ENCODE measurements at regions not wholly inside any gene's neighbourhood (a gene's known extent, or its start where the extent isn't known, plus 50 kb on each side); places are given as distances from the start of the nearest gene placed in this dataset.
"Not testable (repeated sequence)": the region's sequence is repeated elsewhere in the genome, so short reads cannot be mapped to it uniquely, and the experiment has no call there.

- Mint-ChIP-seq H3K9me3 (peaks cover 0 to 11% (median 7%) of the 10 kb centered on the region in 7 donors), H3K27ac (no peak overlapping the region), H3K4me3 (no peak overlapping the region), H3K36me3 (no peaks in the 10 kb centered on the region), H3K27me3 (no peaks in the 10 kb centered on the region), H3K4me1 (peaks cover 18 to 27% (median 24%) of the 10 kb centered on the region in 3 donors)
- DNase-seq (no peak), ATAC-seq (ENCODE audit: low read depth in 2 of 2) (no peak)
These were observed 72.8 kb downstream of the XCL2 start for GRCh38 chr1:168470901-168471431.

DNA sequence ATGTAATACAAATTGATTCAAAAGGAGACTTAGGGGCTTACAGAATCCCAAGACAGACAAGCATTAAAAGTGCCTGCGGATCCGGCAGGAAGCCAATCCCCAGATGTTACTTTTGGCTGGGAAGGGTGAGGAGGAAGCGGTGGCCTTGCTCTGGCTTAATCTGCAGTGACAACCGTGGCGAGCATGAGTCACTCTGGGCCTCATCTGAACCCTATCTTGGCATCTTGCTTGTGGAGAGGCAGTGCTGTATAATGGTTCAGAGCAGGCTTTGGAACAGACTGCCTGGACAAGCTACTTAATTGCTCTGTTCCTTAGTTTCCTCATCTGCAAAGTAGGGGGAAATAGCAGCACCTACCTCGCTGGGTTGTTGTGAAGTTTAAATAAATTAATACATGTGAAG is 74.1 kb downstream of the XCL2 start:
- no peak for ATAC-seq (ENCODE audit: low read depth in 2 of 2)
- H3K36me3 Mint-ChIP-seq, result no peaks in the 10 kb centered on the region
- peaks cover 0 to 11% (median 7%) of the 10 kb centered on the region in 7 donors for H3K9me3 Mint-ChIP-seq
- peaks cover 20 to 28% (median 26%) of the 10 kb centered on the region in 3 donors for H3K4me1 Mint-ChIP-seq
- no peak for DNase-seq
- no peaks in the 10 kb centered on the region for H3K27me3 Mint-ChIP-seq
- H3K27ac Mint-ChIP-seq, result no peak overlapping the region
- no peak overlapping the region for H3K4me3 Mint-ChIP-seq

DNA sequence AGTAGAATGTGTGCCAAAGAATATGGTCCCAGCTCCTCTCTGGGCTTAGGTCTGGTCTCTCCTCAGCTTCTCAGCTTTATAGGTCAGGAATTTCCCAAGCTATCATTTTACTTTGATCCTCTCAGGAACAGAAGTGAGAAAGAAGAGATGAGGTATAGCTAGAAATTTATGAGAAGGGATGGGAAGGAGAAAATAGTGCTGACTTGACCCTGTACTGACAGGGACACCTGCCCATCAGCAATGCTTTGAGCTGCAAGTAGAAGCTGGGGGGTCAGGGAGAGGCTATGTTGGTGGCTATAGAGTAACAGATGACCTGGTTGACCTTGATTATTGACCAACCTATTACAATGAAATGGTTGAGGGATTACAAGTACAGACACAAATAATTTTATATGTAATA is 75.0 kb downstream of the XCL2 start:
- Mint-ChIP-seq H3K27me3 (peaks cover 0 to 3% (median 0%) of the 10 kb centered on the region in 3 donors), H3K36me3 (no peaks in the 10 kb centered on the region), H3K9me3 (peaks cover 0 to 9% (median 7%) of the 10 kb centered on the region in 7 donors), H3K27ac (no peak overlapping the region), H3K4me1 (peaks cover 20 to 28% (median 26%) of the 10 kb centered on the region in 3 donors), H3K4me3 (no peak overlapping the region)
- DNase-seq (no peak), ATAC-seq (ENCODE audit: low read depth in 2 of 2) (no peak)

- Mint-ChIP-seq H3K27me3 (peaks cover 0 to 9% (median 4%) of the 10 kb centered on the region in 3 donors), H3K27ac (no peak overlapping the region), H3K4me3 (no peak overlapping the region), H3K4me1 (peaks cover 20 to 28% (median 26%) of the 10 kb centered on the region in 3 donors), H3K36me3 (no peaks in the 10 kb centered on the region), H3K9me3 (peaks cover 0 to 6% (median under 1%) of the 10 kb centered on the region in 7 donors)
- ATAC-seq (ENCODE audit: low read depth in 2 of 2) (no peak), DNase-seq (no peak)
These were observed 75.6 kb downstream of the XCL2 start for GRCh38 chr1:168468042-168468809.

GRCh38 chr1:168467452-168467851 is 76.3 kb downstream of the XCL2 start:
- DNase-seq, result no peak
- H3K4me3 Mint-ChIP-seq, result no peak overlapping the region

GRCh38 chr1:168466714-168467131 is 77.1 kb downstream of the XCL2 start:
- Mint-ChIP-seq H3K4me3 (peak overlapping the region in 2 of 8 donors; percentile 7 to 12), H3K9me3 (peaks cover under 1 to 11% (median 3%) of the 10 kb centered on the region in 7 donors), H3K36me3 (peaks cover 5 to 9% of the 10 kb centered on the region in 2 donors), H3K4me1 (peaks cover 20 to 28% (median 26%) of the 10 kb centered on the region in 3 donors), H3K27me3 (peaks cover 4 to 19% (median 7%) of the 10 kb centered on the region in 3 donors), H3K27ac (peak overlapping the region in 1 of 6 donors; percentile 21)
- ATAC-seq (ENCODE audit: low read depth in 2 of 2) (peak in 1 of 2 donors; percentile 56), DNase-seq (no peak)

More at GRCh38 chr1:168467452-168467851, 76.3 kb downstream of the XCL2 start:
- no peak overlapping the region for H3K27ac Mint-ChIP-seq
- peaks cover 0 to 1% of the 10 kb centered on the region in 2 donors for H3K36me3 Mint-ChIP-seq
- H3K27me3 Mint-ChIP-seq, result peaks cover 2 to 11% (median 4%) of the 10 kb centered on the region in 3 donors
- H3K4me1 Mint-ChIP-seq, result peaks cover 20 to 28% (median 26%) of the 10 kb centered on the region in 3 donors
- H3K9me3 Mint-ChIP-seq, result peaks cover 0 to 6% (median 0%) of the 10 kb centered on the region in 7 donors
- no peak for ATAC-seq (ENCODE audit: low read depth in 2 of 2)

DNA sequence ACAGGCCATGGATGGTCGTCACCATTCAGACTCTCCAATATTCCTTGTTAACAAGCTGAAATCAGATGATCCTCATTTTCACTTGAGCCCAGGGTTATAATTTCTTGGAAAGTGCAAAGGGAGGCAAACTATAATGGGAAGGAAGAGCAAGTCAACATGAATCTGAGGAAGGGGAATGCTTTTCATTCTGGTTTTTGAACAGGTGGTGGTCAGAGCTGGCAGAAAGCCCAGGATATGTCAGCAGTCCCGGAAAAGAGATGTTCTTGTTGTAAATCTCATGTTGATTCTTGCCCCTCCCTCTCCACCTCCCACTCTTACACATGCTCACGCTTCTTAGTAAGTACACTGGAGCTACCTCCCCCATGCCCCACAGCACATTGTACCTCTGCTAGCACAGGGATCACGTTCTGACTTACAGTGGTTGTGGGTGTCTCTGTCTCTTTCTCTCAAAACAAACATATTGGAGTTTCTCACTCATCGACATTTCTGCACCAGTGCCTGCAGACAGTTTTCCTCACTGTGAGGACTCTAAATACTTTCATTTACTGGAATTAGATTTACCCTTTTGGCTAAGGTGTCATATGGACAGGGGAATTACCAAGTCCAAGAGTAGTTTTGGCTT is 77.6 kb downstream of the XCL2 start:
- H3K4me1 Mint-ChIP-seq, result peaks cover 20 to 28% (median 26%) of the 10 kb centered on the region in 3 donors
- no peak for ATAC-seq (ENCODE audit: low read depth in 2 of 2)
- peak overlapping the region in 1 of 8 donors; percentile 12 for H3K4me3 Mint-ChIP-seq
- H3K9me3 Mint-ChIP-seq, result peaks cover 5 to 15% (median 8%) of the 10 kb centered on the region in 7 donors
- H3K36me3 Mint-ChIP-seq, result peaks cover 7 to 14% of the 10 kb centered on the region in 2 donors
- no peak for DNase-seq
- H3K27ac Mint-ChIP-seq, result peak overlapping the region in 1 of 6 donors; percentile 4
- peaks cover 4 to 23% (median 13%) of the 10 kb centered on the region in 3 donors for H3K27me3 Mint-ChIP-seq

DNA sequence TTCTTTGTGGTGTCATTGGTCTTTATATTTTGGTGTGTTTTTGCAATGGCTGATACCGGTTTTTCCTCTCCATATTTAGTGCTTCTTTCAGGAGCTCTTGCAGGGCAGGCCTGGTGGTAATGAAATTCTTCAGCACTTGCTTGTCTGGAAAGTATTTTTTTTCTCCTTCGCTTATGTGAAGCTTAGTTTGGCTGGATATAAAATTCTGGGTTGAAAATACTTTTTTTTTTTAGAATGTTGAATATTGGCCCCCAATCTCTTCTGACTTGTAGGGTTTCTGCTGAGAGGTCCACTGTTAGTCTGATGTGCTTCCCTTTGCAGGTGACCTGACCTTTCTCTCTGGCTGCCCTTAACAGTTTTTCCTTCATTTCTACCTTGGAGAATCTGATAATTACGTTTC is 82.7 kb downstream of the XCL2 start:
- Mint-ChIP-seq H3K36me3 (peaks cover 7 to 14% of the 10 kb centered on the region in 2 donors), H3K9me3 (peaks cover 9 to 22% (median 20%) of the 10 kb centered on the region in 7 donors), H3K27me3 (peaks cover 4 to 32% (median 26%) of the 10 kb centered on the region in 3 donors)
- DNase-seq; H3K4me1 Mint-ChIP-seq; H3K27ac Mint-ChIP-seq; H3K4me3 Mint-ChIP-seq; ATAC-seq (ENCODE audit: low read depth in 2 of 2): not testable (repeated sequence)

DNA sequence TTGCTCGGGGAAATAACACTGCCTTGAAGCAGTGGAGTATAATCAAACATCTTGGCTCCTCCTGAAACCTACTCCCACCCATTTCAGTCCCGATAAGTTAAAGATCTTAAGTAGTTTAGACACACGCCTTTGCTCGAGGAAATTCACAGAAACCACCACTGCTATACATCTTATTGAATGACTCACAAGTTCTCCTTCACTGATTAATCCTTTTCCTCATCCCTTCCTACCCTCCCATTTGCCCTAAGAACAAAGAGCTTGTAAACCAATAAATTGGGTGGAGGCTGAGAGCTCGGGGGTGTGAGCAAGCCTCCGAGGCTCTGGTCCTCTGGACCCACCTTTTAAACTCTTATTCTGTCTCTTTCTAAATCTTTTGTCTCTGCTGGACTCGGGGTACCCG is 86.5 kb downstream of the XCL2 start:
- Mint-ChIP-seq H3K9me3 (peaks cover 9 to 22% (median 15%) of the 10 kb centered on the region in 7 donors), H3K36me3 (peaks cover 6 to 11% of the 10 kb centered on the region in 2 donors), H3K27me3 (peaks cover 0 to 23% (median 19%) of the 10 kb centered on the region in 3 donors)
- not testable (repeated sequence) for H3K4me3 Mint-ChIP-seq; ATAC-seq (ENCODE audit: low read depth in 2 of 2); H3K27ac Mint-ChIP-seq; H3K4me1 Mint-ChIP-seq; DNase-seq

DNA sequence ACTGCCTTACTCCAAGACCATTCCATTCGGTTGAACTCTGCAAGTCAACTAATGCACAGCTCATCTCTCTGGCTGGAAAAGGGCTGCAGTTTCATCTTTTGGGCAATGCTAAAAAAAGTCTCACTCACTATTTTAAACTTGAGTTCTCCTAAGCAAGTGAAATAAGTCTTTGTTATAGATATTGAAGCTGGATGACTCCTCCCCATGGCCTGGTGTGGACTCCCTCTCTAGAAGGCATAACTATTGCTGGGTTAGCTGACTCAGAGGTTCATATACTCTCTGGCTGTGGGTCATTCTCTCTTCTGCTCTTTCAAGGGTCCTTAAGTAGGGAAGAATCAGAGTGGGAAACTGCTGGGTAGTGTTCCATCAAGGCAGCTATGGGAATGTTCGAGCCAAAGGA is 88.0 kb downstream of the XCL2 start:
- ATAC-seq (ENCODE audit: low read depth in 2 of 2) (no peak), DNase-seq (no peak)
- H3K27me3 Mint-ChIP-seq, result peaks cover 0 to 9% (median 9%) of the 10 kb centered on the region in 3 donors
- H3K4me3 Mint-ChIP-seq, result no peak overlapping the region
- H3K27ac Mint-ChIP-seq, result no peak overlapping the region
- H3K36me3 Mint-ChIP-seq, result no peaks in the 10 kb centered on the region
- H3K9me3 Mint-ChIP-seq, result peaks cover 3 to 15% (median 5%) of the 10 kb centered on the region in 7 donors
- H3K4me1 Mint-ChIP-seq, result no peaks in the 10 kb centered on the region

DNA sequence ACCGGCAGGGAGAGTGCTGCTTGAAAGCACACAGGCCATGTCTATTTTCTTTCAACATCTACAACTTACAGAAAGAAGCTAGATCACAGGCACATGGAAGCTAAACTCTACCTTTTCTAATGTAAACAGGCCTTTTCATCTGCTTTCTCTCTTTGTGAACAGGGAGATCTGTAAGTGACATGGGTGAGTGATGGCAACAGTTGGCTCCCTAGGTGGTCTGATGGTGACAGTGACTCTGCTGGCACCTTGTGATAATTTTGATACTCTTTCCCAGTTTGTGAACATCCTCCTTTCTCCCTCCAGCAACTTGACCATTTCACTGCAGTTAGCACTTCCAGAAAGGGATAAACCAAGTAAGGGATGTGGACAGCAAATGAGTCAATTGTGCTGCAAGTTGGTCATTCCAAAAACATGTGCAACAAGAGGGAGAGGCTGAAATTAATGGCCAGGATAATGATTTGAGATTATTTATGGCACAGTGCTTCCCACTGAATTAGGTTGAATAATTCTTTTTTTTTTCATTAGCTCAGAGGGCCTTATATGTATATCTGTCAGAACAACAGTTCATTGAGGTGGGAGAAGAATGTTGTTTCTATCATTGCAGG is 89.5 kb downstream of the XCL2 start:
- peaks cover 0 to 10% (median 5%) of the 10 kb centered on the region in 7 donors for H3K9me3 Mint-ChIP-seq
- H3K36me3 Mint-ChIP-seq, result no peaks in the 10 kb centered on the region
- no peak overlapping the region for H3K4me3 Mint-ChIP-seq
- peak overlapping the region in 1 of 6 donors; percentile 29 for H3K27ac Mint-ChIP-seq
- DNase-seq (no peak), ATAC-seq (ENCODE audit: low read depth in 2 of 2) (no peak)
- H3K27me3 Mint-ChIP-seq, result peaks cover 0 to 9% (median 0%) of the 10 kb centered on the region in 3 donors
- H3K4me1 Mint-ChIP-seq, result no peaks in the 10 kb centered on the region

DNA sequence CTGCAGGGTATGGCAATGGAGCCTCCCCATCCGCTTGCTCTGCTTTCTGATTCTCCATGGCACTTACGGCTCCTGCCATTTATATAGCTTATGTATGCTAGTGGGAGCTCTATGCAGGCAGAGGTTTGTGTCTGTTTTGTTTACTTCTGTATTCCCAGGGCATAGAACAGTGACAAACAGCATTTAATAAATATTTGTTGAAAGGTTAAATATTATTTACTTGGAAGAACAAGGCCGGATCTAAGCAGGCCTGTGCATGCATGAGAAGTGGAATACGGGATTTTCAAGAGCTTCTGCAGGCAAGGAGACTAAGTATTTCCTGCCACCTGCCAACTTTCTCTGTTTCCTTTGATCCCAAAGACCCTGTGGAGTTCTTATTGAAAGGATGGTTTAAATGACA is 90.7 kb downstream of the XCL2 start:
- H3K4me1 Mint-ChIP-seq, result no peaks in the 10 kb centered on the region
- peaks cover 0 to 5% (median 3%) of the 10 kb centered on the region in 7 donors for H3K9me3 Mint-ChIP-seq

GRCh38 chr1:168452329-168452728 is 91.5 kb downstream of the XCL2 start:
- Mint-ChIP-seq H3K4me3 (no peak overlapping the region), H3K27me3 (peaks cover 0 to 2% (median 0%) of the 10 kb centered on the region in 3 donors), H3K4me1 (no peaks in the 10 kb centered on the region), H3K36me3 (no peaks in the 10 kb centered on the region), H3K27ac (no peak overlapping the region), H3K9me3 (peaks cover 0 to 4% (median 0%) of the 10 kb centered on the region in 7 donors)
- DNase-seq (no peak), ATAC-seq (ENCODE audit: low read depth in 2 of 2) (no peak)

More for the DNA sequence above, 90.7 kb downstream of the XCL2 start:
- H3K27ac Mint-ChIP-seq, result no peak overlapping the region
- ATAC-seq (ENCODE audit: low read depth in 2 of 2) (no peak), DNase-seq (no peak)
- H3K4me3 Mint-ChIP-seq, result no peak overlapping the region
- H3K27me3 Mint-ChIP-seq, result peaks cover 0 to 9% (median 0%) of the 10 kb centered on the region in 3 donors
- no peaks in the 10 kb centered on the region for H3K36me3 Mint-ChIP-seq

Measured in naive B cell (primary cell).